A673 (cell line): ENCODE measurements at regions not wholly inside any gene's neighbourhood (a gene's known extent, or its start where the extent isn't known, plus 50 kb on each side); places are given as distances from the start of the nearest gene placed in this dataset.

Experiments used
- CTCF ChIP-seq: fragments of 300-800, 200-600 bp; sonication (generic); conservative IDR thresholded peaks from 2 replicates; pipeline ENCODE4 v1.5.1; 2017; ENCODE audit warnings: low read depth, mild to moderate bottlenecking, antibody characterized with exemption, low read length, moderate library complexity, mixed read lengths
- EZH2 ChIP-seq: fragments of 200-600 bp; sonication (generic); IDR thresholded peaks from 2 replicates; pipeline ENCODE4 v1.6.1; 2017; ENCODE audit warnings: borderline replicate concordance, low read depth, mild to moderate bottlenecking, mixed read lengths, antibody characterized with exemption, low read length; ENCODE audit not compliant: poor library complexity, severe bottlenecking

- TF ChIP-seq CTCF = no peak
- TF ChIP-seq EZH2 = no peak
These were observed 692.8 kb upstream of the SGCG start for GRCh38 chr13:22487932-22488331.
